D721Med (cell line): ENCODE measurements at regions not wholly inside any gene's neighbourhood (a gene's known extent, or its start where the extent isn't known, plus 50 kb on each side); places are given as distances from the start of the nearest gene placed in this dataset.

ENCODE experiments used
- DNase-seq: peaks from one replicate; pipeline ENCODE4 v3.0.0; 2011; ENCODE audit warnings: low spot score; ENCODE audit not compliant: insufficient read length
- FAIRE-seq: peaks from 2 replicates; lab custom pipeline; 2011; peaks lifted over from hg19 to GRCh38; lab: Jason Lieb, UNC
- CTCF ChIP-seq: IDR thresholded peaks from 2 replicates; pipeline ENCODE4 v1.5.1; 2012; ENCODE audit warnings: mild to moderate bottlenecking, control low read depth; ENCODE audit not compliant: insufficient read depth; ENCODE audit errors: missing control alignments

- no peak for DNase-seq
- no peak for FAIRE-seq
- no peak for TF ChIP-seq CTCF
Measured at GRCh38 chr2:156663757-156664409, 227.7 kb downstream of the GPD2 start.

- no peak for DNase-seq
- no peak for FAIRE-seq
- TF ChIP-seq CTCF = no peak
Measured at GRCh38 chr2:156666130-156666785, 230.1 kb downstream of the GPD2 start.

- no peak for TF ChIP-seq CTCF
- DNase-seq (no peak), FAIRE-seq (no peak)
Measured at GRCh38 chr2:156670104-156670503, 233.9 kb downstream of the GPD2 start.

GRCh38 chr2:156671706-156672361 lies 235.7 kb downstream of the GPD2 start:
- no peak for FAIRE-seq
- TF ChIP-seq CTCF = no peak
- DNase-seq = no peak

GRCh38 chr2:156672556-156673332 lies 236.6 kb downstream of the GPD2 start:
- DNase-seq (no peak), FAIRE-seq (no peak)
- TF ChIP-seq CTCF = no peak

GRCh38 chr2:156673333-156673615 lies 237.1 kb downstream of the GPD2 start:
- DNase-seq (no peak), FAIRE-seq (no peak)
- no peak for TF ChIP-seq CTCF

GRCh38 chr2:156673981-156674380 lies 237.8 kb downstream of the GPD2 start:
- no peak for TF ChIP-seq CTCF
- FAIRE-seq = peak; percentile 48
- no peak for DNase-seq
